ENCODE measurements at regions not wholly inside any gene's neighbourhood (a gene's known extent, or its start where the extent isn't known, plus 50 kb on each side); places are given as distances from the start of the nearest gene placed in this dataset.

DNA sequence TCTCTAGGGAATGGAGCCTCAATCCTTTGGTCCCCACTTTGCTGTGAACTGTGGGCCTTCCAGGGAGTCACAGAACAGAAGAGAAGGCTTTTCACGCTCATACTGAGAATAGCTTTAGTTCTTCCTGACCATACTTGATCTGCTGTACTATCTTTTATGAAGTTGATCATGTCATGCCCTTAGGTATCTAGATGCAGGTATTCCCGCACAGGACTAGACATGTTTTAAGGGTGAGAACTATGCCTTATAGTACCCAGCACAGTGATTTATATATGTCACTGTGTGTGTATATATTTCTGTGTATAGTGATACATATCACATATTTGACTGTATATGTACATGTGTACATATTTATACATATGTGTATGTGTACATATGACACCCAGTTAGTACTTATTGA lies 358.4 kb upstream of the SEMA6D start:
- no peak for TF ChIP-seq YY1 (IDR thresholded peaks at IDR 0.05)
- TF ChIP-seq JUND (IDR thresholded peaks at IDR 0.05) = no peak
- TF ChIP-seq REST (IDR thresholded peaks at IDR 0.05) = no peak
- no peak for TF ChIP-seq NR2F2 (IDR thresholded peaks at IDR 0.05)
- no peak for TF ChIP-seq ATF3 (IDR thresholded peaks at IDR 0.05)
- TF ChIP-seq GABPA (IDR thresholded peaks at IDR 0.05 in 1 of 2, conservative IDR thresholded peaks at IDR 0.05 in 1 of 2) = no peak
- no peak for TF ChIP-seq EGR1 (IDR thresholded peaks at IDR 0.05; ENCODE audit: low read depth in 2 of 2)
- TF ChIP-seq HNF4G (IDR thresholded peaks at IDR 0.05) = no peak
- TF ChIP-seq TAF1 (conservative IDR thresholded peaks at IDR 0.05) = no peak
- no peak for TF ChIP-seq FOXA1 (IDR thresholded peaks at IDR 0.05)
- TF ChIP-seq MAX (IDR thresholded peaks at IDR 0.05) = no peak
- no peak for TF ChIP-seq RXRA (IDR thresholded peaks at IDR 0.05)
- TF ChIP-seq SP1 (IDR thresholded peaks at IDR 0.05) = no peak
- H3K27ac ChIP-seq (ENCODE audit: low read depth in 1 of 2, low read length in 2 of 2) = no peak overlapping the region
- no peaks in the 10 kb centered on the region for H3K36me3 ChIP-seq (ENCODE audit: control insufficient read depth in 4 of 4, insufficient read depth in 3 of 4, low read depth in 1 of 4, low read length in 3 of 4)
- DNase-seq (ENCODE audit: low spot score) = no peak
- 48% methylated on average over 2 of the region's 2 CpGs for WGBS
- no peaks in the 10 kb centered on the region for H3K9me3 ChIP-seq (ENCODE audit: control insufficient read depth in 4 of 4, low read length in 3 of 4)
- H3K27me3 ChIP-seq (ENCODE audit: control insufficient read depth in 4 of 4, insufficient read depth in 4 of 4, low read length in 3 of 4) = no peaks in the 10 kb centered on the region
- H3K4me3 ChIP-seq (ENCODE audit: low read depth in 1 of 3, low read length in 3 of 3) = no peak overlapping the region
- no peaks in the 10 kb centered on the region for H3K4me1 ChIP-seq (ENCODE audit: control insufficient read depth in 4 of 4, insufficient read depth in 4 of 4, low read length in 3 of 4)
- no peak overlapping the region for H3K9ac ChIP-seq (ENCODE audit: low read depth in 1 of 2, low read length in 2 of 2)

GRCh38 chr15:47360305-47360704 lies 357.0 kb upstream of the SEMA6D start:
- no peak for DNase-seq (ENCODE audit: low spot score)

More at GRCh38 chr15:47360305-47360704, 357.0 kb upstream of the SEMA6D start:
- H3K4me1 ChIP-seq (ENCODE audit: control insufficient read depth in 4 of 4, insufficient read depth in 4 of 4, low read length in 3 of 4) = no peaks in the 10 kb centered on the region
- TF ChIP-seq GABPA (IDR thresholded peaks at IDR 0.05 in 1 of 2, conservative IDR thresholded peaks at IDR 0.05 in 1 of 2) = no peak
- no peak for TF ChIP-seq TAF1 (conservative IDR thresholded peaks at IDR 0.05)
- TF ChIP-seq ATF3 (IDR thresholded peaks at IDR 0.05) = no peak
- no peak for TF ChIP-seq FOXA1 (IDR thresholded peaks at IDR 0.05)
- H3K9me3 ChIP-seq (ENCODE audit: control insufficient read depth in 4 of 4, low read length in 3 of 4) = no peaks in the 10 kb centered on the region
- no peak overlapping the region for H3K27ac ChIP-seq (ENCODE audit: low read depth in 1 of 2, low read length in 2 of 2)
- no peaks in the 10 kb centered on the region for H3K36me3 ChIP-seq (ENCODE audit: control insufficient read depth in 4 of 4, insufficient read depth in 3 of 4, low read depth in 1 of 4, low read length in 3 of 4)
- no peak overlapping the region for H3K9ac ChIP-seq (ENCODE audit: low read depth in 1 of 2, low read length in 2 of 2)
- H3K4me3 ChIP-seq (ENCODE audit: low read depth in 1 of 3, low read length in 3 of 3) = no peak overlapping the region
- H3K27me3 ChIP-seq (ENCODE audit: control insufficient read depth in 4 of 4, insufficient read depth in 4 of 4, low read length in 3 of 4) = no peaks in the 10 kb centered on the region
